Vagina (tissue), 2 donors: ENCODE measurements at regions not wholly inside any gene's neighbourhood (a gene's known extent, or its start where the extent isn't known, plus 50 kb on each side); places are given as distances from the start of the nearest gene placed in this dataset.

Experiments
- CTCF ChIP-seq, 3 experiments: fragments of 450-650 bp in 2 of 3; fragments of 200-600 bp in 1 of 3; sonication (generic) in 1 of 3; IDR thresholded peaks; one replicate each; pipeline ENCODE4 v1.5.1; 2017 to 2019; ENCODE audit warnings: antibody characterized with exemption in 3 of 3, mild to moderate bottlenecking in 2 of 3, moderate library complexity in 2 of 3
- POLR2A ChIP-seq, 2 donors: fragments of 450-650 bp; IDR thresholded peaks; one replicate each; pipeline ENCODE4 v1.6.1; 2017; ENCODE audit warnings: antibody characterized with exemption in 2 of 2, mild to moderate bottlenecking in 2 of 2, moderate library complexity in 2 of 2
- POLR2AphosphoS5 ChIP-seq, 2 donors: sonication (generic); formaldehyde crosslinking; IDR thresholded peaks; one replicate each; pipeline ENCODE4 v1.9.0; 2017; ENCODE audit warnings: antibody characterized with exemption in 2 of 2, mild to moderate bottlenecking in 2 of 2, low read depth in 1 of 2; ENCODE audit not compliant: insufficient read depth in 1 of 2

- TF ChIP-seq CTCF (IDR thresholded peaks at IDR 0.05) (no peak), POLR2AphosphoS5 (IDR thresholded peaks at IDR 0.05; ENCODE audit: insufficient read depth in 1 of 2, low read depth in 1 of 2) (no peak), POLR2A (IDR thresholded peaks at IDR 0.05) (no peak)
Measured at GRCh38 chr12:31846405-31846804, 112.8 kb upstream of the RESF1 start.
